NK-92 (cell line): ENCODE measurements at regions not wholly inside any gene's neighbourhood (a gene's known extent, or its start where the extent isn't known, plus 50 kb on each side); places are given as distances from the start of the nearest gene placed in this dataset.

ENCODE experiments used
- DNase-seq: peaks from one replicate; lab custom pipeline; 2025; ENCODE audit not compliant: unreplicated experiment; lab: John Stamatoyannopoulos, UW

- DNase-seq, result no peak
Measured at GRCh38 chr10:78357141-78358063, 323.7 kb downstream of the RPS24 start.

DNA sequence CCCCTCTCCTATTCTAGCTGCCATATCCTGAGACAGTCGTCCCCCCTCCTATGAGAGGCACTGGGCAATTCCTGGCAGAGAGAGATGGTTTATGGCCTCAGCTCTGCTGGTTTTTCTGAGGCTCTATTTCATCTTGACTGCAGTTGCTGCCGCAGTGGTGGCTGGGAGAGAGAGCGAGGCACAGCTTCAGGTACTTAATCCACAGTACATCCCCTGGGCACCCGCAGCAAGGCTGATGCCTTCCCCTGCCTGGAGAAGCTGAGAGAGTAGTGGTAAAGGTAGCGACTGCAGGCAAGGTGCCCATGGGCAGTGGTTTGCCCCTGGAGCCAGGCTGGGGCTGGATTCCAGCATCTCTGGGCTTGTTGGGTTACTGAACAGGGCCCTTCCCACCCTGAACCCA lies 324.7 kb downstream of the RPS24 start:
- DNase-seq, result no peak

DNA sequence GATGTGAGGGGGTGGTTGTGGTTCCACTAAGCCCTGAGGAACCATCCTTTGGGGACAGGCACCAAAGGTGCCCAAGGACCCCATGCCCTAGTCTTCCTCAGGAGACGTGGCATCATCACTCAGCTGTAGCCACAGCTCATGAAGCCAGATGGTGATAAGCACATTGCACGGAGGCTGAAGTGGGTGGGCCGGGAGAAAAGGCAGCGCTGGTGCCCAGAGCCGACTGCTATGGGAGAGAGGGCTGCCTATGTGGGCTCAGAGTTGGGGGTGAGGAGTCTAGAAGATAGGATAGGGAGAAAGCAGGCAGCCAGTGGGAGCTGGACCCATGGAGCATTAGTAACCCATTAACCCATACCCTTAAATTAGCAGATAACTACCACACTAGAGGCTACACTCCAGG lies 325.3 kb downstream of the RPS24 start:
- DNase-seq, result no peak

DNA sequence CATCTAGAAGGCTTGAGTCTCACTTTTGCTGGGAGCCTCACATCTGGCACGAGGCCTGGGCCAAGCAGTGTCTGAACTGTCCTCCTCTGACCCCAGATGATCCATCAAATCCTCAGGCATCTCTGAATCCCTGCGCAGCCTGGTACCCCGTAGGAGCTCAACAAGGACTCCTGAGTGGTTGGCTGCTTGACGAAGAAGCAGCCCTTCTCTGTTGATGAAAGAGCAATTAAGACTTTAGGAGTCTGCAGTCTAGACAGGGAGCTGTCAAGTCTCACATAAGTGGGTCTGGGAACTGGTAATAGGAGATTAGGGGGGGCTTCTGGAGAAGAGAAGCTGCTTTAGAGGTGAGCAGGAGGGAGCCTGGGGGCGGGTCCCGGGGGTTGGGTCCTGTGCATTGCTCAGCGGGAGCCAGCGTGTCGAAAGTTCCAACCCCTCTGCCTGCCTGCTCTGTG lies 326.0 kb downstream of the RPS24 start:
- DNase-seq, result no peak

GRCh38 chr10:78360284-78360683 lies 326.6 kb downstream of the RPS24 start:
- DNase-seq, result no peak

DNA sequence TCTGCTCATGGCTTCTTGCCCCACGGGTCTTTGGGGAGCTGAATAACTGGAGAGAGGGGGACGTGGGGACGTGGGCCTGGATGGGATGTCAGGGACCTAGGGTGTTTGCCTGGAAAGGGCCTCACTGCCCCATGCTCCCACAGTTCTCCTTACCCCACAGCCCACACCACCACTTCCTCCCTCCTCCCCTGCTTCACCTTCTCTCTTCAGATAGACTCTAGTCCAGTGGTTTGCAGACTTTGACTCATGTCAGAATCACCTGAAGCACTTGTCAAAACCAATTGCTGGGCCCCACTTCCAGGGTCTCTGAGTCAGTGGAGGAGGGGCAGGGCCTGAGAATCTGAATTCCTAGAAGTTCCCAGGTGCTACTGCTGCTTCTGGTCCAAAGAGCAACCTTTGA lies 327.4 kb downstream of the RPS24 start:
- no peak for DNase-seq

- DNase-seq, result no peak
Measured at GRCh38 chr10:78362406-78363022, 328.9 kb downstream of the RPS24 start.

DNA sequence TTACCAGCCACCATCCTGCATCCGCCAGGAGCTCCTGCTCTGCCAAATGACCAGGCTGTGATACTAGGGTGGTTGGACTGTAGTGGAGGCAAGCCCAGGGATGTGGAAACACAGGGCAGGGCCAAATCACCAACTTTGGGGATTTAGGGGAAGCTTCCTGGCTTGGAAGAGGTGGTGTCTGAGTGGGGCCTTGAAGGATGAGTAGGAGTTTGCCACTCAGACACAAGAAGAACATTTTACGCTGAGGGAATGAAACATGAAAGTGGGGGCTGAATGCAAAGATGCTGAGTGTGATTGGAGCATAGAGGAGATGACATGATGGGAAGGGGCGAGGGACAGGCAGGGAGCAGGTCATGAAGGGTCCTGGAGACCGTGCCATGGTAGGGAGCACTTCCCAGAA lies 329.5 kb downstream of the RPS24 start:
- DNase-seq, result no peak

DNA sequence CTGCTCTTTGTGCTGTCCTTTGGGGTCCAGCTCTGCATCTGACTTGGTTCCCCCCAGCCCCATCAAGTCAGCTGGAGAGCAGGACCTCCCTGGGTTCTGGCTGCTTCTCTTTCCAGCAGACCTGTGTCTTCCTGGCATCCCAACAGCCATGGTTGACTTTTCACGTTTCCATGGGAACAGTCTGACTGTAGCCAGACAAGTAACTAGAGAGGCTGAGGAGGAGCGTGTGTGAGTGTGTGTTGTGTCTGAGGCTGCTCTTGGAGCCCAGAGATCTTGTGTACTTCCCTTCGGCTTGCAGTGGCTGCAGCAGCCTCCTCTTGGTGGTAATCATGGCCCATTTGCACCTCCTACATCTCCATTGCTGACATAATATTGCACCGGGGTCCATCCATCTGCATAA lies 332.0 kb downstream of the RPS24 start:
- no peak for DNase-seq

GRCh38 chr10:78366663-78367411 lies 333.2 kb downstream of the RPS24 start:
- DNase-seq, result no peak

DNA sequence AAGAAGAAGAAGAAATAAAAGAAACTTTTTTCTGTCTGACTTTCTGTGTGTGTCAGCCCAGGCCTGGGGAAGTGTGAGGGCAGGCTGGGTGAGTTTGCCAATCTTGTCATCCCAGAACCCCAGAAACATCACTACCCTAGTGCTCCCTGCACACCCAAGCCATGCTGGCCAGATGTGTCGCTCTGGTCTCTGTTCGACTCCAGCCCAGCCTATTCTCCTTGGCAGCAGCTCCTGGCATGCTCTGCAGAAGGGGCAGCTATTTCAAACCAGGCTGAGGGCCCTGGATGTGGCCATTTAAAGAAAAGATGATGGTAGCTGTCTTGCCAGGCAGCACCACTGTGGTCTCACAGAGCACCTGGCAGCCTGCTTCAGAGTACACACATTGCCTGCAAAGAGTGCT lies 334.1 kb downstream of the RPS24 start:
- no peak for DNase-seq

DNA sequence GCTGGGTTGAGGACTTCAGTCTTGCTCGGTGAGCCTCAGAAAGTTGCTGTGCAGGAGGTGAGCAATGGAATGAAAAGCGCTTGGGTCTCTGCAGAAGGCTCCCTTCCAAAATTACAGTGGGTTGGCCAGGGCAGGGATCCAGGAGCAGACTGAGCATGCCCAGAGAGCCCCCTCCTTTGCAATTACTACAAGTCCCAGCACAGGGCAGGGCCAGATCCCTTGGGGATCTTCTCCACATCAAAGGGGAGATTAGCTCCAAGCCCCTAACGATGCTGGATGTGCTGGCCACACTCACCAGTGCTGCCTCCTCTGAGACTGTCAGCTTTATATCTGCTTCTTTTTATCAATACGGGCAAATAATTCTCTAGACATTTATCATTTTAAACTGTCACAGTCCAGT lies 337.5 kb downstream of the RPS24 start:
- DNase-seq, result no peak

DNA sequence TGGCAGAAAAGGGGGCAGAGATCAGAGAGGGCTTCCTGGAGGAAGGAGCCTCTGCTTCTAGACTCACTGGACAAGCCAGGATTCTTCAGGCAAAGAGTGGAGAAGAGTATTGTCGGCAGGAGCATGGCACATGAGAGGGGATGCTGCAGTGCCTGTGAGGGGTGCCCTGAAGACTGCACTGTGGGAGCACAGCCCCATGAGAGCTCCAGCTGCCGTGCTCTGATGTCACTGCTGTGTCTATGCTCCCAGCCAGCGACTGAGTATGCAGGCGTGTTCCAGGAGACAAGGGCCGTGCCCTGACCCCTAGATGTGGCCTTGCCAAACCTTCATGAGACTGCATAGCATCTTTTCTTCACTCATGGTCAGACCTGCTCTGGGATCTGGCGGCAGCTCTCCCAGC lies 339.1 kb downstream of the RPS24 start:
- DNase-seq, result no peak

DNA sequence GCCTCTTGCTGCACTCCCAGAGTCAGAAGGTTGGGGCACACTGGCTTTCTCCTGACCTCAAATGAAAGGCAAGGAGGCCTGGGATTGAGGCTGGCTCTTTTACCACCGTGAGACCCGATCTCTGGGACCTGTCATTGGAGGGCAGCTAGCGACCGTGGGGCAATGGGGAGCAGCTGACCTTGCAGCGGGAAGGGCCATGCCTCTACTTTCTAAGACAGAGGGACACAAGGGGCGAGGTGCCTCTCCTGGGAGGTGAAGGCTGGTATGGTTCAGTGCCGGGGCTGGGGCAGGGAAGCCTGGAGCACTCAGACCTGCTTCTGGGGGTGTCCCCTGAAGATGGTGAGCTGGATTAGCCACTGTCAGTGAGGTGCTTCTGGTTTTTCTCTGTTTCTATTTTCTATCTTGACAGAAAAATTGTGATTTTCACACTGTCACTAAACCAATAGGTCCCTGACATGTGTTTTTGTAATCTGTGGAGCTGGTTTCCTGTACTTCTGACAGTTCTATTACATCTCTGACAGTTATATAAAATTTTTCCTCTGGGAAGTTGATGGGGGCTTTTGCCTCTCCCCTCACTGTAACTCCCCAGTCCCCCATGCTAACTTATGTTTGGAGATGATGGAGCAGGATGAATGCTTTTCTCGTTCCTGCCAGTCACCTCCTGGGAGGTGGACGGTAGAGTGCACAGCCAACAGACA lies 340.8 kb downstream of the RPS24 start:
- no peak for DNase-seq

DNA sequence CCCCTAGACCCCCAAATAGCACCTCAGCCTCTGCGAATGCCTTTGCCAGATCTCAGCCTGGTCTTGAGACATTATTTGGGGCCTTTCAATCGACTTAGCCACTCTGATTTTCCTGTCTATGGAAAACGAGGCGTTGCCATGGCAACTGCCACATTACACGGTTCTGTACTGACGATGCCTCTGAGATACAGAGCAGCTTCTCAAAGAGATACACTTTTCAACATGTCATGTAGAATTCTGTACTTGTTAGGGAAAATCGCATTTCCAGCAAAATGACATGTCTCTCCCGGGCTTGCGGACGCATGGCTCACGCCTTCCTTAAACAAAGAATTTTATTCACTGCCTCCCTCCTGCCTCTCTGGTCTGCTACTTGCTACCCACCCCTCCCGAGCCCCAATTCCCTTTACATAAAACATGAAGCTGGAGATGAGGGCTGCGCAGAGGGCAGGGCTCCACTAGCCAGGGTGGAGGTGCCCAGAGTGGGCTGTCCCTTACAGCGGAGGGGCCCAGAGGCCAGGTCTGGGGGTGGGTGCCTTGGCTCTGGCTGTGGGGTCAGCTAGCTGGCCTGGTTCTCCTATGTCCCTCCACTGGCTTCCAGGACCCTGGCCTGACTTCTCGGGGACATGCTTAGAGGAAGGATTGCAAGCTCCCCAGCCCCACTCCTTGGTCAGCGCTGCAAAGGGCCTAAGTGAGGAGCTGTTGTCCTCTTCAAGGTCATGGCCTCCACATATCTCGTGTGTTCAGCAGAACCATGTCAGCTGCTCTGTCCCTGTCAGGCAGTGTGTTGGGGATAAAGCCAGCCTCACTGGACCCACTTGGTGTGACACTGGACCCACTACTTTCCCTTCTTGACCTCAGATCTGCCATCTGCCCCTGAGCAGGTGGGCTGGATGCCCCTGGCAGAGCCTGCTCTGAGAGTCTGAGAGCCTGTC lies 342.5 kb downstream of the RPS24 start:
- DNase-seq, result no peak

- DNase-seq, result no peak
Measured at GRCh38 chr10:78377356-78377755, 343.7 kb downstream of the RPS24 start.

DNA sequence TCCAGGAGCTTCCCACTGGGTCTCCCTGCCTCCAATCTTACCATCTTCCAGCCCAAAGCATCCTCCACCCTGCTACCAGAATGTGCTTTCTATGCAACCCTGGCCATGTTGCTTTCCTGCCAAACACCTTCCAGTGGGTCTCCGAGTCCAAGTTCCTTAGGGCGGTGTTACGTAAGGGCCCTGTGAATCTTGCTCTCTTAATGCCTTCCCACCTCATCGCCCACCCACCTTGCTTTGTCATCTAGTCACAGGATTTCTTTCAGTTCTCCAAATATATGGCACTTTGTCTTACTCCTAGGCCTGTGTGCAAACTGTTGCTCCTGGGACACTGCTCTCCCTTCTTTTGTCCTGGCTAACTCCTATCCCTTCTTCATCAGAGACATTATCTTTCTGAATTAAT lies 344.5 kb downstream of the RPS24 start:
- DNase-seq, result no peak

DNA sequence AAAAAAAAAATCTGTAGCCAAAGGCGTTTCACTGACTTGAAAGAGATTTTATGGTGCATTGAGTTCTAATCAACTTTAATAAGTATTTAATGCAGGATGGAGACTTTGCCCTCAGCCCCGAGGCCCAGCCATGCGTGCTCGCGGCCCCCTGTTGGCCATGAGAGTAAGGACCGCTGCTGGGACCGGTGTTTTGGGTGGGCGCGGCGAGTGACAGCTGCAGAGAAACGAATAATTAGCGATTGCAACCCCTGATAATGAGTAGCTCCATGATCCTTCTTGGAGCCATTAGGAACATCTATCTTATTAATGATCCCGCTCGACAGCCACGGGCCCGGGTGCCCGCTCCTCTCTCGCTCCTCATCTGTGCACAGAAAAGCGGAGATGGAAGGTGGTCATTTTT lies 347.4 kb downstream of the RPS24 start:
- DNase-seq, result no peak

- DNase-seq, result no peak
Measured at GRCh38 chr10:78382047-78382446, 348.4 kb downstream of the RPS24 start.

- no peak for DNase-seq
Measured at GRCh38 chr10:78382772-78383171, 349.1 kb downstream of the RPS24 start.
